AG04450 (cell line): ENCODE measurements at regions not wholly inside any gene's neighbourhood (a gene's known extent, or its start where the extent isn't known, plus 50 kb on each side); places are given as distances from the start of the nearest gene placed in this dataset.
"Not testable (repeated sequence)": the region's sequence is repeated elsewhere in the genome, so short reads cannot be mapped to it uniquely, and the experiment has no call there.

ENCODE experiments used
- CTCF ChIA-PET: fragments of 300-600, 350-600 bp; formaldehyde crosslinking; extraction: SDS; loops from one replicate; lab custom pipeline; 2022; ENCODE audit warnings: antibody characterized with exemption, inconsistent platforms; lab: Charles Lee
- POLR2A ChIA-PET: fragments of 350-600 bp; formaldehyde crosslinking; extraction: SDS; loops from one replicate; lab custom pipeline; 2021; ENCODE audit warnings: antibody characterized with exemption, inconsistent platforms; lab: Yijun Ruan, JAX
- DNase-seq: peaks from one replicate; pipeline ENCODE4 v3.0.0-alpha.2; 2011; ENCODE audit warnings: low read depth, low spot score
- H3K27ac ChIP-seq: one replicate; pipeline ENCODE4 v1.5.1; 2012; ENCODE audit warnings: low read depth, low read length, control low read depth
- H3K27me3 ChIP-seq: one replicate; pipeline ENCODE4 v1.6.0; 2012; ENCODE audit warnings: low read length; ENCODE audit not compliant: control insufficient read depth, insufficient read depth
- H3K4me3 ChIP-seq: 2 replicates; pipeline ENCODE4 v1.5.1; 2011; ENCODE audit warnings: mild to moderate bottlenecking, low read depth, low read length, control low read depth
- H3K9me3 ChIP-seq: 2 replicates; pipeline ENCODE4 v1.5.1; 2012; ENCODE audit warnings: low read length; ENCODE audit not compliant: control insufficient read depth, insufficient read depth
- TF ChIP-seq, protein P1 (sequence below): IDR thresholded peaks from 2 replicates; pipeline ENCODE4 v1.5.1; 2011; ENCODE audit warnings: low read depth, low read length, control low read depth, inconsistent platforms

DNA sequence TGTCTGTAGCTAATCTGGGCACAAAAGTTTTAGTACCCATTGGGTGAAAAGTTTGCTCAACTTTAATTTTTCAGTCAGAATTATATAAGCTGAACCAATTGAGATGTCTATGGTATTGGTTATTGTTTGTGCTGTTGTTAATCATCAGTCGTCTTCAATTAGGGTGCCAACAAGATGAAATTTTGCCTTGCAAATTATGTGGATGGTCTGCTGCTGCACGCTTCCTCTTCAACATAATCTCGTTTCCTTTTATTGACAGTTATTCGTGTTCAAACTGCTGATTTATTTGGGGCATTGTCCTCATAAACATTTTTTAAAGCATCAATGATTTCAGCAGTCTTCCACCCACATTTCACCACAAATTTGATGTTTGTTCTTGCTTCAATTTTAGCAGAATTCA is 194.0 kb downstream of the HTR1A start:
- TF ChIP-seq, protein P1, sequence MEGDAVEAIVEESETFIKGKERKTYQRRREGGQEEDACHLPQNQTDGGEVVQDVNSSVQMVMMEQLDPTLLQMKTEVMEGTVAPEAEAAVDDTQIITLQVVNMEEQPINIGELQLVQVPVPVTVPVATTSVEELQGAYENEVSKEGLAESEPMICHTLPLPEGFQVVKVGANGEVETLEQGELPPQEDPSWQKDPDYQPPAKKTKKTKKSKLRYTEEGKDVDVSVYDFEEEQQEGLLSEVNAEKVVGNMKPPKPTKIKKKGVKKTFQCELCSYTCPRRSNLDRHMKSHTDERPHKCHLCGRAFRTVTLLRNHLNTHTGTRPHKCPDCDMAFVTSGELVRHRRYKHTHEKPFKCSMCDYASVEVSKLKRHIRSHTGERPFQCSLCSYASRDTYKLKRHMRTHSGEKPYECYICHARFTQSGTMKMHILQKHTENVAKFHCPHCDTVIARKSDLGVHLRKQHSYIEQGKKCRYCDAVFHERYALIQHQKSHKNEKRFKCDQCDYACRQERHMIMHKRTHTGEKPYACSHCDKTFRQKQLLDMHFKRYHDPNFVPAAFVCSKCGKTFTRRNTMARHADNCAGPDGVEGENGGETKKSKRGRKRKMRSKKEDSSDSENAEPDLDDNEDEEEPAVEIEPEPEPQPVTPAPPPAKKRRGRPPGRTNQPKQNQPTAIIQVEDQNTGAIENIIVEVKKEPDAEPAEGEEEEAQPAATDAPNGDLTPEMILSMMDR: no peak
- DNase-seq: no peak
- Histone ChIP-seq H3K27ac (no peak overlapping the region), H3K4me3 (no peak overlapping the region), H3K9me3 (no peaks in the 10 kb centered on the region), H3K27me3 (no peaks in the 10 kb centered on the region)
- ChIA-PET POLR2A (no interaction called here), CTCF (no interaction called here)

DNA sequence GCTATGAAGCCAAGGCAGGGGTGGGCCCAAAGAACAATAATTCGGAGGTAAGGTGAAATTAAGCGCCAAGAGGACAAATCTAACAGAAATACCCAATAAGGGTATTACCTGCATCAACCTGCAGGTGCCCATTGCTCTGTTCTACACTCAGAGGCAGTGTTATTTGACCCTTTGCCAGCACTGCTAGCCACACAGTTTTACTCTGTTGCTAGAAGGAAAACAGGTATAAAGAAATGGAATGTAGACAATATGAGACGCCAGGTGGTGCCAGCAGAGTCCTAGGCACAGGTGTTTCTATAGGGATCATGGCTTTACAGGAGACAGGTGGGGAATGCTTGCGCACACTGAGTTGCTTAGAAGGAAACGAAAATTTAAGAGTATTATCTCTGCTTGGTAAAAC is 201.3 kb downstream of the HTR1A start:
- TF ChIP-seq, protein P1: no peak
- H3K27me3 ChIP-seq: no peaks in the 10 kb centered on the region
- ChIA-PET POLR2A (no interaction called here), CTCF (no interaction called here)
- H3K4me3 ChIP-seq: no peak overlapping the region
- no peak overlapping the region for H3K27ac ChIP-seq
- peaks cover 3% of the 10 kb centered on the region; the same call in 1 of the 2 replicates for H3K9me3 ChIP-seq
- DNase-seq: no peak

DNA sequence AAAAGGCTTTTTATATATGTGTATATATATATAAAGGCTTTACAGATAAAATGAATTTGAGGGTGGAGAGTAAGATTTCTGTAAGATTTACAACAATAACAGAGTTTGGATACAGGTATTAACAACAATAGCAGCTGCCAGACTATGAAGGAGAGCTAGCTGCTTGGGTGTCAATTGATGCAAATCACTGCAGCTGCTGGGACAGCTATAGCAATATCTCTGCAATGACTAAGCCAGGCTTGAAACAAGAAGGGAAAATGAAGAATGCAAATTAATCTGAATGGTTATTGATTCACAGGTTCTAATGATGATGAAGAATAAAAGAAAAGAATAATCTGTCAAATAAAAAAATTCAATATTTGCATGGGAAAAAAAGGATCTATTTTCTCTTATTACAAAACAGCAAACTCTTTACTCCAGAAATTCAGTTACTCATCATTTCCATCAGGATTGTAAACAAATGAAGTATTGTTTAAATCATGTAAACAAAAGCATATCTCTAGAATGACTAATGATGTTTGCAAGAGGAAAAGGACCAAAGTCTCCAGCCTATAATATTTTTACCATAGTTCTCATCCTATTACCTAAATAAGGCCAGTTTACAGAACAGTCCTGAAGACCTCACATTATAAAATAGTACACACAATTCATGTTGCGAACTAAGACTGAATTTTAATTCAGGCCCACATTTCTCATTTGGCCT is 219.0 kb downstream of the HTR1A start:
- no peak overlapping the region for H3K27ac ChIP-seq

DNA sequence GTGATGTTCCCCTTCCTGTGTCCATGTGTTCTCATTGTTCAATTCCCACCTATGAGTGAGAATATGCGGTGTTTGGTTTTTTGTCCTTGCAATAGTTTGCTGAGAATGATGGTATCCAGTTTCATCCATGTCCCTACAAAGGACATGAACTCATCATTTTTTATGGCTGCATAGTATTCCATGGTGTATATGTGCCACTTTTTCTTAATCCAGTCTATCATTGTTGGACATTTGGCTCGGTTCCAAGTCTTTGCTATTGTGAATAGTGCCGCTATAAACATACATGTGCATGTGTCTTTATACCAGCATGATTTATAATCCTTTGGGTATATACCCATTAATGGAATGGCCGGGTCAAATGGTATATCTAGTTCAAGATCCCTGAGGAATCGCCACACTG is 229.4 kb downstream of the HTR1A start:
- H3K9me3 ChIP-seq, POLR2A ChIA-PET, CTCF ChIA-PET, H3K27me3 ChIP-seq, H3K4me3 ChIP-seq, H3K27ac ChIP-seq, DNase-seq: not testable (repeated sequence)

More for the DNA sequence above, 219.0 kb downstream of the HTR1A start:
- Histone ChIP-seq H3K27me3 (no peaks in the 10 kb centered on the region), H3K4me3 (no peak overlapping the region), H3K9me3 (peaks cover 17% of the 10 kb centered on the region)
- DNase-seq: no peak
- TF ChIP-seq, protein P1: no peak
- CTCF ChIA-PET: no interaction called here
- POLR2A ChIA-PET: no interaction called here

DNA sequence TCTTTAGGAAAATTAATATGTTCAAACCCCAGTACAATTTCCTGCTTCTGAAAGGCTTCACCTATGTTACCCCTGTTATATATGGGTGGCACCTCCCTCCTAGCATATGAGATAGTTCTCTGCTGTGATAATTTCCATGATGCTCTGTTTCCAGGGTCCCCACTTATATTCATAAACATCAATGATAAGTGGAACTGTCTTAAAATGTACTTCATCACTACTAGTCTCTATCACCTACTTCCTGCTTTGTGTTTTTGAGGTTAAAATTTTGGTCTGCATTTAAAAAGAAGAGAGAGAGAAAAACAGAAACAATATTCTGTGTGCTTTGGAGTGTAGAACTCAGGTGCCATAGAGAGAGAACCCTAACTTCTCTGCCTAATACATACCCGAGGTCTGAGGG is 234.7 kb downstream of the HTR1A start:
- TF ChIP-seq, protein P1: no peak
- no peaks in the 10 kb centered on the region for H3K27me3 ChIP-seq
- CTCF ChIA-PET: no interaction called here
- DNase-seq: no peak
- POLR2A ChIA-PET: no interaction called here
- H3K9me3 ChIP-seq: peaks cover 2% of the 10 kb centered on the region; the same call in 1 of the 2 replicates
- H3K27ac ChIP-seq: no peak overlapping the region
- no peak overlapping the region for H3K4me3 ChIP-seq
